G401 (cell line): ENCODE measurements at regions not wholly inside any gene's neighbourhood (a gene's known extent, or its start where the extent isn't known, plus 50 kb on each side); places are given as distances from the start of the nearest gene placed in this dataset.
"Not testable (repeated sequence)": the region's sequence is repeated elsewhere in the genome, so short reads cannot be mapped to it uniquely, and the experiment has no call there.

Source experiments
- DNase-seq: peaks from one replicate; pipeline ENCODE4 v3.0.0-alpha.2; 2015; ENCODE audit warnings: low spot score
- in situ Hi-C: cut with HindIII; loops from 2 replicates; pipeline ENCODE4 v1.10.0; 2016; ENCODE audit warnings: low sequenced_read_pairs, mixed read lengths

GRCh38 chr9:95718263-95718662 lies 157.2 kb upstream of the ERCC6L2 start:
- no peak for DNase-seq
- in situ Hi-C loops = no loop called here

GRCh38 chr9:95715868-95716435 lies 159.5 kb upstream of the ERCC6L2 start:
- in situ Hi-C loops = no loop called here
- no peak for DNase-seq

- DNase-seq = no peak
These were observed 165.0 kb upstream of the ERCC6L2 start for GRCh38 chr9:95710446-95710845.

GRCh38 chr9:95696701-95697100 lies 178.8 kb upstream of the ERCC6L2 start:
- DNase-seq = no peak
- in situ Hi-C loops = no loop called here

More at GRCh38 chr9:95710446-95710845, 165.0 kb upstream of the ERCC6L2 start:
- in situ Hi-C loops = loop anchor here (5.0 kb wide), 1 partner anchor 48 kb away; no protein-coding TSS in a partner anchor

- in situ Hi-C loops = no loop called here
These were observed 174.7 kb upstream of the PTCH1 start for GRCh38 chr9:95691435-95691834.

GRCh38 chr9:95689669-95690068 lies 172.9 kb upstream of the PTCH1 start:
- in situ Hi-C loops = no loop called here
- no peak for DNase-seq

More at GRCh38 chr9:95691435-95691834, 174.7 kb upstream of the PTCH1 start:
- no peak for DNase-seq

GRCh38 chr9:95684516-95684915 lies 167.7 kb upstream of the PTCH1 start:
- in situ Hi-C loops = no loop called here
- no peak for DNase-seq

- in situ Hi-C loops, DNase-seq: not testable (repeated sequence)
These were observed 163.5 kb upstream of the PTCH1 start for GRCh38 chr9:95680306-95680705.

GRCh38 chr9:95679874-95680273 lies 163.1 kb upstream of the PTCH1 start:
- in situ Hi-C loops = no loop called here
- DNase-seq = no peak

- no peak for DNase-seq
- in situ Hi-C loops = no loop called here
These were observed 162.0 kb upstream of the PTCH1 start for GRCh38 chr9:95678759-95679158.

GRCh38 chr9:95670122-95670521 lies 153.4 kb upstream of the PTCH1 start:
- in situ Hi-C loops = no loop called here

GRCh38 chr9:95669253-95669652 lies 152.5 kb upstream of the PTCH1 start:
- no peak for DNase-seq
- in situ Hi-C loops = no loop called here

More at GRCh38 chr9:95670122-95670521, 153.4 kb upstream of the PTCH1 start:
- DNase-seq = peak; percentile 20

GRCh38 chr9:95667789-95668188 lies 151.0 kb upstream of the PTCH1 start:
- no peak for DNase-seq
- in situ Hi-C loops = no loop called here

GRCh38 chr9:95666785-95667155 lies 150.0 kb upstream of the PTCH1 start:
- in situ Hi-C loops = no loop called here
- no peak for DNase-seq

GRCh38 chr9:95666096-95666784 lies 149.5 kb upstream of the PTCH1 start:
- DNase-seq = peak; percentile 2
- in situ Hi-C loops = no loop called here

GRCh38 chr9:95653246-95653645 lies 136.5 kb upstream of the PTCH1 start:
- in situ Hi-C loops = no loop called here
- DNase-seq = no peak

GRCh38 chr9:95650720-95651119 lies 133.9 kb upstream of the PTCH1 start:
- no peak for DNase-seq
- in situ Hi-C loops = no loop called here

GRCh38 chr9:95649801-95650213 lies 133.0 kb upstream of the PTCH1 start:
- in situ Hi-C loops = no loop called here
- no peak for DNase-seq

- no peak for DNase-seq
- in situ Hi-C loops = no loop called here
These were observed 131.5 kb upstream of the PTCH1 start for GRCh38 chr9:95648225-95648624.

- no peak for DNase-seq
- in situ Hi-C loops = no loop called here
These were observed 129.2 kb upstream of the PTCH1 start for GRCh38 chr9:95645992-95646391.

- in situ Hi-C loops = no loop called here
- no peak for DNase-seq
These were observed 128.8 kb upstream of the PTCH1 start for GRCh38 chr9:95645579-95645978.
